Pancreas (tissue), 10 donors: ENCODE measurements at regions not wholly inside any gene's neighbourhood (a gene's known extent, or its start where the extent isn't known, plus 50 kb on each side); places are given as distances from the start of the nearest gene placed in this dataset.
A peak's percentile ranks its signal among the peaks of the same experiment; 100 is the strongest.
"Not testable (repeated sequence)": the region's sequence is repeated elsewhere in the genome, so short reads cannot be mapped to it uniquely, and the experiment has no call there.

Source experiments
- ATAC-seq, 4 donors: fragments of 200-7000 bp; cut with Tn5 transposase; one replicate each; pipeline versions ENCODE4 v1.8.0 to v1.9.1; 2020; ENCODE audit warnings: mild to moderate bottlenecking in 4 of 4, moderate library complexity in 4 of 4
- DNase-seq, 6 donors: peaks; one replicate each; pipeline ENCODE4 v3.0.0-alpha.2; 2020
- FAIRE-seq: peaks from 2 replicates; lab custom pipeline; 2012; peaks lifted over from hg19 to GRCh38; lab: Jason Lieb, UNC
- H3K27ac ChIP-seq, 4 donors: fragments of 200-600 bp; sonication (generic); 1 replicate in 3 of 4; 2 replicates in 1 of 4; pipeline versions ENCODE4 v1.5.0 to v1.8.0; 2020
- H3K27me3 ChIP-seq, 4 donors: fragments of 200-600 bp; one replicate each; pipeline ENCODE4 v1.8.0; 2021
- H3K36me3 ChIP-seq, 3 donors: fragments of 200-600 bp; sonication (generic) in 1 of 3; one replicate each; pipeline versions ENCODE4 v1.5.0 to v1.8.0; 2020 to 2021
- H3K4me1 ChIP-seq, 3 donors: fragments of 200-600 bp; one replicate each; pipeline ENCODE4 v1.8.0; 2021
- H3K4me3 ChIP-seq, 4 donors: fragments of 200-600 bp; sonication (generic) in 2 of 4; one replicate each; pipeline versions ENCODE4 v1.5.0 to v1.8.0; 2020 to 2021
- H3K9me3 ChIP-seq, 4 donors: fragments of 200-600 bp; one replicate each; pipeline ENCODE4 v1.8.0; 2021
- WGBS, 2 donors: extraction: QIAGEN DNeasy Blood & Tissue Kit; methylation state at CpG; one replicate each; pipeline ENCODE4 v1.1.7; 2013; 5-methylcytosine and 5-hydroxymethylcytosine counted together
- intact Hi-C, 3 donors: fragments of 100-400 bp; cut with DNase I; formaldehyde crosslinking; loops; one replicate each; pipeline versions ENCODE4 v1.11.1 to v1.14.2; 2022
- donor health status: healthy with polysubstance abuse.
- donor health status: DM: no; HTN: no; CAD: no; lungs with moderate emphysema.
- donor health status: DM: no; HTN: no; CAD: no.
- donor health status: control.
- donor health status: control.
- donor health status: Bipolar disorder and iron deficiency.
- donor health status: DM: yes; HTN: yes; CAD: no.
- donor health status: DM: no; HTN: no; CAD: no.
- donor health status: DM: no; HTN: no; CAD: no.
- donor health status: DM: yes; HTN: yes; CAD: no.

DNA sequence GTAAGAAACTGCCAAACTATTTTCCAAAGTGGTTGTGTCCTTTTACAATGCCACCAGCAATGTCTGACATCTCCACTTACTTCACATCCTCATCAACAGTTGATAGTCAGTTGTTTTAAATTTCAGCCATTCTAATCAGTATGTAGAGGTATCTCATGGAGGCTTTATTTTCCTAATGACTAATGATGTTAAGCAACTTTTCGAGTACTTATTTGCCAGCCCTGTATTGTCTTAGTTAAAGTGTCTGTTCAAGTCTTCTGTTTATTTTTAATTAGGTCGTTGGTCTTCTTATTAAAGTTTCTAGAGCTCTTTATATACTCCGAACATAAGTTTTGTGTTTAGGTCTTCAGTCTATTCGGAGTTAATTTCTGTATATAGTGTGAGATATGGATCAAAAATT lies 54.9 kb upstream of the NBPF12 start:
- WGBS, 2 donors = 66 to 75% methylated on average over 4 of the region's 4 CpGs
- FAIRE-seq, H3K9me3 ChIP-seq, ATAC-seq, H3K27me3 ChIP-seq, H3K27ac ChIP-seq, H3K4me3 ChIP-seq, H3K36me3 ChIP-seq, H3K4me1 ChIP-seq, intact Hi-C loops, DNase-seq: not testable (repeated sequence)

DNA sequence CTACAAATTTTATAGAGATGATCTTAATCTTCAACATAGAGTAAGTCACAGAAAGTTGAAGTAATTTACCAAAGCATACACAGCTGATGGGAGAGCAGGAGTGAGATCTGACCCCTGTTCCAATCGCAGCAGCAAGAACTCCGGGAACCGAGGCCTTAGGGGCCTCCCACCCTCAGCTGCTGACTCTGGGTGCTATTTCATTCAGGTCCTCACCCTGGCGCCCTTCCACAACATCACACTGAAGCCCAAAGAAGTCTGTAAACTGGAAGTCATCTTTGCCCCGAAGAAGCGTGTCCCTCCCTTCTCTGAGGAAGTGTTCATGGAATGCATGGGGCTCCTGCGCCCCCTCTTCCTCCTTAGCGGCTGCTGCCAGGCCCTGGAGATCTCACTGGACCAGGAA lies 57.0 kb upstream of the NBPF12 start:
- H3K4me1 ChIP-seq, DNase-seq, H3K9me3 ChIP-seq, H3K27me3 ChIP-seq, H3K27ac ChIP-seq, ATAC-seq, intact Hi-C loops, H3K4me3 ChIP-seq, FAIRE-seq, H3K36me3 ChIP-seq: not testable (repeated sequence)
- WGBS, 2 donors = 75 to 76% methylated on average over 2 to 5 of the region's 8 CpGs

DNA sequence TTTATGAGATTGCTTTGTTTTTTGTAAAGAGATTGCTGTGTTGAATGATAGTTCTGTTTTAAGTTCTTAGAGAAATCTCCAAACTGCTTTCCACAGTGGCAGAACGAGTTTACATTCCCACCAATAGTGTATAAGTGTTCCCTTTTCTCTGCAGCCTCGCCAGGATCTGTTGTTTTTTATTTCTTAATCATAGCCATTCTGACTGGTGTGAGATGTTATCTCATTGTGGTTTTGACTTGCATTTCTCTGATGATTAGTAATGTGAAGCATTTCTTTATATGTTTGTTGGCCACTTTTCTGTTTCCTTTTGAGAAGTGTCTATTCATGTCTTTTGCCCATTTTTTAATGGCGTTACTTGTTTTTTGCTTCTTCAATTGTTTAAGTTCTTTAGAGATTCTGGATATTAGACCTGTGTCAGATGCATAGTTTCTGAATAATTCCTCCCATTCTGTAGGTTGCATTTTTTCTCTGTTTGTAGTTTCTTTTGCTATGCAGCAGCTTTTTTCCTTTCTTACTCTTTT lies 74.3 kb upstream of the NBPF12 start:
- H3K4me1 ChIP-seq, DNase-seq, FAIRE-seq, ATAC-seq, H3K27me3 ChIP-seq, H3K27ac ChIP-seq, H3K9me3 ChIP-seq, H3K4me3 ChIP-seq, intact Hi-C loops, H3K36me3 ChIP-seq: not testable (repeated sequence)
- WGBS, 2 donors = 56 to 67% methylated on average over 3 of the region's 3 CpGs

DNA sequence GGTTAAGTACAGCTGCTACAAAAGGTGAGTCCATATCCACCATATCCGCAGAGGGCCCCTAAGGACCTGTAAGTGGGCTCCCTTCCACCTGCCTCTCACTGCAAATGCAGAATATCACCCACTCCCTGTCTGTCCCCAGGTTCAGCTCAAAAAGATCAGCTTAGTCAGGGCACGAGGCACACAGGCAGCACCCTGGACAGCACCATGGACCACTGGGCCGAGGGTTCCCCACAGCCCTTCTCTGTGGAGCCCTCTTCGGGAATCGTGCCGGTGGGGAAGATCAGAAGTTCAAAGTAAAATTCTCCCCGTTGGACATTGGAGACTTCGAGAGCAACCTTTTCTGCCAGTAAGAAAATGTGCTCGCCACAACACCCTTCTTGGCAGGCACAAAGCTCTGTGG lies 85.0 kb upstream of the NBPF12 start:
- H3K36me3 ChIP-seq, H3K4me3 ChIP-seq, DNase-seq, intact Hi-C loops, H3K4me1 ChIP-seq, H3K27me3 ChIP-seq, H3K9me3 ChIP-seq, FAIRE-seq, H3K27ac ChIP-seq, ATAC-seq: not testable (repeated sequence)
- 68 to 69% methylated on average over 8 of the region's 9 CpGs for WGBS, 2 donors

DNA sequence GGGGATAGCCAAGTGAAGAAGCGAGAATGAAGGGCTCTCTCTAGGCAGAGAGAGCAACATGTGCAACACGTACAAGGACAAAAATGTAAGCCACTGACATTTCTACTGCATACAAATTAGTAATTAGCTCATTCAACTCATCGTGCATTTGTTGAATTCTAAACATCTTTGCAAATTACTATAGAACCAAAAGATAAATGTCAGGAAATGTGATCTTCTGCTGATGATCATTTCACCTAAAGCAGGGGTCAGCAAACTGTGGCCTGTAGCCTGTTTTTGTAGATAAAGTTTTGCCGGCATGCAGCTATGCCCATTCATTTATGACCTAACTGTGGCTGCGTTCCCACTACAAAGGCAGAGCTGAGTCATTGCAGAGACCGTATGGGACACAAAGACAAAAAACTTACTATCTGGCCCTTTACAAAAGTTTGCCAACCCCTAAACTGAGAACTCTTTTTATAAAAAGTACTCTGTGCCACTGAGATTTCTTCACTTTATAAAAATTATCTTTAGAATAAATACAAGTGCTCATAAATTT lies 87.7 kb upstream of the NBPF12 start:
- H3K4me3 ChIP-seq, H3K9me3 ChIP-seq, FAIRE-seq, H3K4me1 ChIP-seq, H3K36me3 ChIP-seq, H3K27ac ChIP-seq, DNase-seq, ATAC-seq, intact Hi-C loops, H3K27me3 ChIP-seq: not testable (repeated sequence)
- WGBS, 2 donors = 55 to 69% methylated on average over 6 of the region's 6 CpGs

DNA sequence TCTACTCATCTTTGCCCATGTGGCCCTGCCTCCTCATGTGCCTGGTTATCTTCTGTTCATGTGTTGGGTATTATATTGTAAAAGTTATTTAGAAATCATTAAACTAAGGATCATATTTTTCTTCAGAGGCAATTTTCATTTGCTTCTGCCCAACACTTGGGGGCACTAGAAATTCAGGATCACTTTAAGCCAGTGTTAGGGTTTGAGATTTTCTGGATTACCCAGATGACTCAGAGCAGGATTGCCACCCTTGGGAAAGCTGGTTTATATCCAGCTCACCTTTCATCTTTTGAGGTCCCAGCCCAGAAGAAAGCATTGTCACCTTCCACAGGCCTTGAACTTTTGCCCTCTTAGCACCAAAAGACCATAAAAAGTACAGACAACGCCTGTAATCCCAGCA lies 99.4 kb upstream of the NBPF12 start:
- H3K27ac ChIP-seq = not testable (repeated sequence)

DNA sequence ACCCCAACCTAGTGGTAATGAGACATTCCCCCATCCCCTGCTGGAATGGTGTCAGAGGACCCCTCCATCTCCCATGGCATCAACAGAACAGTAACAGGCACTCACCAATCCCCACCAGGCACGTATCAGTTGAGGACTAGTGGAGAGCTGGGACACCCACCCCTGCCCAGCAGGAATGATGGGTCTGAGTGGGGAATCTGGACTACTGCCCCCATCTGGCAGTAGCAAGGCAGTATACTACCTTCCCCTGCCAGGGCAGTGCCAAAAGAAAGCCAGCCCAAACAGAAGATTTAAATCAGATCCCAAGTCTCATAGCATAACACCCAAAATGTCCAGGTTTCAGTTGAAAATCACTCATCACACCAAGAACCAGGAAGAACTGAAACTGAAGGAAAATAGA lies 111.2 kb upstream of the NBPF12 start:
- H3K4me3 ChIP-seq, H3K9me3 ChIP-seq, DNase-seq, FAIRE-seq, H3K36me3 ChIP-seq, H3K27ac ChIP-seq, H3K4me1 ChIP-seq, intact Hi-C loops, H3K27me3 ChIP-seq, ATAC-seq: not testable (repeated sequence)
- no CpG with 5 or more reads among the region's 1 CpG for WGBS, 2 donors

More for the DNA sequence above, 99.4 kb upstream of the NBPF12 start:
- H3K27me3 ChIP-seq, H3K9me3 ChIP-seq, FAIRE-seq, H3K36me3 ChIP-seq, intact Hi-C loops, H3K4me3 ChIP-seq, H3K4me1 ChIP-seq, DNase-seq, ATAC-seq: not testable (repeated sequence)
- no CpG with 5 or more reads among the region's 1 CpG for WGBS, 2 donors

DNA sequence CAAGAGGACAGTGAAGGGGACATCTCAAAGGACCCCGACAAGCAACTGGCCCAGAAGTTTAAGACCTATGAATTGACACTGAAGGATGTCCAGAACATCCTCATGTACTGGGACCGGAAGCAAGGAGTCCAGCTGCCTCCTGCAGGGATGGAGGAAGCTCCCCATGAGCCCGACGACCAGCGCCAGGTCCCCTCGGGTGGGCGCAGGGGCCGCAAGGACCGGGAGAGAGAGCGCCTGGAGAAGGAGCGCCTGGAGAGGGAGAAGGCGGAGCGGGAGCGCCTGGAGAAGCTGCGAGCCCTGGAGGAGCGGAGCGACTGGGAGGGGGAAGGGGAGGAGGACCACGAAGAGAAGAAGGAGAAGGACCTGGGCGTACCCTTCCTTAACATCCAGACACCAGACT lies 143.9 kb upstream of the NBPF12 start:
- H3K27ac ChIP-seq, H3K9me3 ChIP-seq, H3K36me3 ChIP-seq, H3K4me3 ChIP-seq, H3K27me3 ChIP-seq, H3K4me1 ChIP-seq, FAIRE-seq, ATAC-seq, intact Hi-C loops: not testable (repeated sequence)
- WGBS, 2 donors = 90 to 91% methylated on average over 16 to 19 of the region's 19 CpGs
- peak in 1 of 6 donors; percentile 8 for DNase-seq

DNA sequence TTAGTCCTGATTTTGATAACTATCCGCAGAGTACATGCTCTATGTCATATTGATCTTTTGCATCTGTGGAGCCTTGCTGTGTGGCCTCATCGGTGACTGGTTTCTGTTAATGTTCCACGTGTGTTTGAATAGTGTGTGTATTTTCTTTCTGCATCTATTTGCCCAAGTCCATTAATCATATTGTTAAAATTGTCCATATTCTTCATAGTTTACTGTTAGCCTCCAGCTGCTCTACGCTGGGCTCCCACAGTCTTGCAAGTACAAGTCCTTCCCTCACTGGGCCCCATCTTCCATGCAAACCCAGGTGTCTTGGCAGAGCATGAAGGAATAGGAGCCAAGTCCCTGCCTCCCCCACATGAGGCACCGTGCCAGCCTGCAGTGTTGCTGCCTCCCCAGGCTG lies 145.4 kb upstream of the NBPF12 start:
- FAIRE-seq = not testable (repeated sequence)
- WGBS, 2 donors = 10 to 13% methylated on average over 5 of the region's 5 CpGs

DNA sequence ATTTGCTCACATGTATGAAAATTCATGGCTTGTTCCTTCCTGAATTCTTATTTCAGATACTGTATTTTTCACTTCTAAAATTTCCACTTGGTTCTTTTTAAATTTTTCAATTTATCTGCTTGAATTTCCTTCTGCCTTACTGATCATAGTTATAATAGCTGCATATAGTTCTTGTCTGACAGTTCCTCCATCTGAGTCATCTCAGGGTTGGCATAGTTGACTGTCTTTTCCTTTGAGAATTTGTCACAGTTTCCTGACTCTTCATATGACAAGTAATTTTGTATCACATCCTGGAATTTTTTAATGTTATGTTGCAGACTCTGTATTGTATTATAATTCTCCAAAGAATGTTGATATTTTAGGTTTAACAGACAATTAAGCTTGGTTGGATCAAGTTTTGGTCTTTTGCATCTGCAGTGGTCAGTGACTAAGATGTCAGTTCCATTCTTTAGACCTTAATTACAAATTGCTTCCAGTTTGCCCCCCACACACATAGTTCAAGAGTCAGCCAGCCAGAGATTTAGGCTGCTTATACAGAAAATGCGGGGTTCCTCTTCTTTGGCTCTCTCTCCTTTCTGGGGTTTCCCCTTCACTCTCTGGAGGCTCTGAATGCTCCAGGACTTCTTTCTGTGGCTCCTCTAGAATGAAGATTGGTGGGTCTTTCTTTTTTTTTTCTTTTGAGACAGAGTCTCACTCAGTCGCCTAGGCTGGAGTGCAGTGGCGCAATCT lies 153.7 kb upstream of the NBPF12 start:
- H3K27ac ChIP-seq, H3K4me1 ChIP-seq, ATAC-seq, intact Hi-C loops, H3K9me3 ChIP-seq, H3K4me3 ChIP-seq, DNase-seq, H3K27me3 ChIP-seq, FAIRE-seq, H3K36me3 ChIP-seq: not testable (repeated sequence)
- 82 to 100% methylated on average over 1 of the region's 3 CpGs for WGBS, 2 donors

More for the DNA sequence above, 145.4 kb upstream of the NBPF12 start:
- intact Hi-C loops, H3K27me3 ChIP-seq, H3K9me3 ChIP-seq, H3K36me3 ChIP-seq, H3K4me3 ChIP-seq, H3K4me1 ChIP-seq, H3K27ac ChIP-seq: not testable (repeated sequence)
- ATAC-seq = peak; percentile 80 to 93 (median 86)
- peak in 5 of 6 donors; percentile 33 to 58 (median 36) for DNase-seq

DNA sequence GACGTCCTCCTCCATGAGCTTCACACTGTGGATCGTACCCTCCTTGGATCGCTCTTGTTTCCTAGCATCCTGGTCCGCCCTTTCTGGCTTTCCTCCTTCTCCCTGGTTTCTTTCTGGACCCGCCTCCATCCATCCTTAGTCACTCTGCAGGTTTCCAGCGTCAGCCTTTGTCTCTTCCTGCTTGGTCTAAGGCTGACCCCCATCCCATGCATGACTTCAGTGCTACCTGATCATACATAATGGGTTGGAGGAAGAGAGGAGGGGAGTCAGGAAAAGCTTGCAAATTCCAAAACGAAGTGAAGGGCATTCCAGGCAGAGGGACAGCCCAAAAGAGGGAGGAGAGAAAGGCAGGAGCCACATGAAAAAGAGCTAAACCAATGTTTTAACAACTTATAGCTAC lies 156.9 kb upstream of the NBPF12 start:
- 73 to 83% methylated on average over 6 to 7 of the region's 7 CpGs for WGBS, 2 donors
- FAIRE-seq = not testable (repeated sequence)

More for the DNA sequence above, 156.9 kb upstream of the NBPF12 start:
- H3K9me3 ChIP-seq, H3K27me3 ChIP-seq, H3K27ac ChIP-seq, DNase-seq, H3K4me1 ChIP-seq, ATAC-seq, H3K36me3 ChIP-seq, H3K4me3 ChIP-seq, intact Hi-C loops: not testable (repeated sequence)
